Endothelial cell (in vitro differentiated cells): ENCODE measurements at regions not wholly inside any gene's neighbourhood (a gene's known extent, or its start where the extent isn't known, plus 50 kb on each side); places are given as distances from the start of the nearest gene placed in this dataset.

Experiments used
- DNase-seq: peaks from one replicate; pipeline ENCODE4 v3.0.0; 2021; ENCODE audit warnings: low spot score
- H3K27ac Mint-ChIP-seq: one replicate; pipeline ENCODE4 v1.8.0; 2021; ENCODE audit warnings: mixed read lengths, inconsistent platforms; ENCODE audit not compliant: unreplicated experiment
- H3K27me3 Mint-ChIP-seq: one replicate; pipeline ENCODE4 v1.8.0; 2021; ENCODE audit warnings: mild to moderate bottlenecking, moderate library complexity, mixed read lengths, inconsistent platforms; ENCODE audit not compliant: unreplicated experiment
- H3K36me3 Mint-ChIP-seq: one replicate; pipeline ENCODE4 v1.8.0; 2021; ENCODE audit warnings: mild to moderate bottlenecking, low read depth, mixed read lengths, inconsistent platforms; ENCODE audit not compliant: unreplicated experiment
- H3K4me1 Mint-ChIP-seq: one replicate; pipeline ENCODE4 v1.8.0; 2021; ENCODE audit warnings: mild to moderate bottlenecking, mixed read lengths, inconsistent platforms; ENCODE audit not compliant: unreplicated experiment
- H3K4me3 Mint-ChIP-seq: one replicate; pipeline ENCODE4 v1.8.0; 2021; ENCODE audit warnings: mild to moderate bottlenecking, mixed read lengths, inconsistent platforms; ENCODE audit not compliant: unreplicated experiment
- H3K9me3 Mint-ChIP-seq: one replicate; pipeline ENCODE4 v1.8.0; 2021; ENCODE audit warnings: mixed read lengths, inconsistent platforms; ENCODE audit not compliant: unreplicated experiment
- CTCF ChIP-seq: fragments of 200-600 bp; sonication (generic); IDR thresholded peaks from one replicate; pipeline ENCODE4 v1.5.0; 2021; ENCODE audit warnings: antibody characterized with exemption; ENCODE audit not compliant: unreplicated experiment

DNA sequence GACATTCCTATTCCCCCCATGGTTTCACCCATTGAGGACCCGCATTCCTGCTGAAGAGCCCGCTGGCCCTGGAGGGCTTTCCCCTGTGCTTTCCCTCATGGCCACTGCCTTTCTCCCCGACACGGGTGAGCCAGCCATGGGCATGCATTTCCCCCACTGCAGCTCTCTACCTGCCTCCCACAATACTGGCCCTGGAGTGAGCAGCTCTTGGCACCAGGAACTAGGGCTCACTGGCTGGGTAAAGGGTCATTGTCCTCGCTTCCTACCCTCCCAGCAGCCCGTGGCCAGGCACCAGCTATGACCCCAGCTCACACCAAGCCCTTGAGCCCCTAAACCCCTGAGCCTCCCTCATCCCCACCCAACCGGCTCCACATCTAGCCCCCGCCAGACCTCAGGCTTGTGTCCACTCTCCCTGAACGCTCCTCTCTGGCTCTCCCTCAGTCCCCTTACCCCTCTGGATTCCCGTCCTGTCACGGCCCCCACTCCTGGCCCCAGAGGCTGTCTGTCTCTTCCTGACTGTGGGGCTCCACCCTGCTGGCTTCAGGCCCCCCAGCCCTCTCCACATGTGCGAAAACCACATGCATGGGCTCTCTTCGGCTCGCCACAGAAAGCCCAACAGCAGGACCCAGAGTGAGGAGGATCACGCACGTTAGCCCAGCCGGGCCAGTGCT, 199.8 kb downstream of the ZFP36L2 start:
- no peak overlapping the region for H3K27ac Mint-ChIP-seq
- TF ChIP-seq CTCF: no peak

GRCh38 chr2:43025709-43026295, 200.6 kb downstream of the ZFP36L2 start:
- H3K4me3 Mint-ChIP-seq: no peak overlapping the region
- peaks cover 16% of the 10 kb centered on the region for H3K4me1 Mint-ChIP-seq
- TF ChIP-seq CTCF: no peak
- peaks cover 12% of the 10 kb centered on the region for H3K27me3 Mint-ChIP-seq
- no peak for DNase-seq
- H3K27ac Mint-ChIP-seq: peak overlapping the region; percentile 70
- peaks cover 20% of the 10 kb centered on the region for H3K36me3 Mint-ChIP-seq
- H3K9me3 Mint-ChIP-seq: no peaks in the 10 kb centered on the region

More for the DNA sequence above, 199.8 kb downstream of the ZFP36L2 start:
- DNase-seq: no peak
- Mint-ChIP-seq H3K36me3 (peaks cover 20% of the 10 kb centered on the region), H3K4me1 (peaks cover 16% of the 10 kb centered on the region), H3K4me3 (no peak overlapping the region), H3K9me3 (no peaks in the 10 kb centered on the region), H3K27me3 (peaks cover 12% of the 10 kb centered on the region)

GRCh38 chr2:43024515-43025011, 201.8 kb downstream of the ZFP36L2 start:
- DNase-seq: peak; percentile 78
- peaks cover 20% of the 10 kb centered on the region for H3K36me3 Mint-ChIP-seq
- peak overlapping the region; percentile 48 for H3K4me3 Mint-ChIP-seq
- H3K27me3 Mint-ChIP-seq: peaks cover 12% of the 10 kb centered on the region
- H3K4me1 Mint-ChIP-seq: peaks cover 16% of the 10 kb centered on the region
- no peaks in the 10 kb centered on the region for H3K9me3 Mint-ChIP-seq
- H3K27ac Mint-ChIP-seq: peak overlapping the region; percentile 48
- peak; percentile 62 for TF ChIP-seq CTCF

- H3K36me3 Mint-ChIP-seq: peaks cover 17% of the 10 kb centered on the region
Measured at GRCh38 chr2:43023791-43024514, 202.5 kb downstream of the ZFP36L2 start.

More at GRCh38 chr2:43023791-43024514, 202.5 kb downstream of the ZFP36L2 start:
- DNase-seq: no peak
- H3K9me3 Mint-ChIP-seq: no peaks in the 10 kb centered on the region
- no peak overlapping the region for H3K27ac Mint-ChIP-seq
- peaks cover 12% of the 10 kb centered on the region for H3K27me3 Mint-ChIP-seq
- no peak for TF ChIP-seq CTCF
- no peak overlapping the region for H3K4me3 Mint-ChIP-seq
- H3K4me1 Mint-ChIP-seq: peaks cover 18% of the 10 kb centered on the region
